UCSD-AML1 (cell line): ENCODE measurements at regions not wholly inside any gene's neighbourhood (a gene's known extent, or its start where the extent isn't known, plus 50 kb on each side); places are given as distances from the start of the nearest gene placed in this dataset.

Source experiments
- DNase-seq: peaks from one replicate; lab custom pipeline; 2025; ENCODE audit not compliant: unreplicated experiment; lab: John Stamatoyannopoulos, UW

GRCh38 chr1:4976859-4977440, 322.5 kb downstream of the AJAP1 start:
- DNase-seq: no peak

- no peak for DNase-seq
Observed at GRCh38 chr1:4975856-4976255, 321.4 kb downstream of the AJAP1 start.

DNA sequence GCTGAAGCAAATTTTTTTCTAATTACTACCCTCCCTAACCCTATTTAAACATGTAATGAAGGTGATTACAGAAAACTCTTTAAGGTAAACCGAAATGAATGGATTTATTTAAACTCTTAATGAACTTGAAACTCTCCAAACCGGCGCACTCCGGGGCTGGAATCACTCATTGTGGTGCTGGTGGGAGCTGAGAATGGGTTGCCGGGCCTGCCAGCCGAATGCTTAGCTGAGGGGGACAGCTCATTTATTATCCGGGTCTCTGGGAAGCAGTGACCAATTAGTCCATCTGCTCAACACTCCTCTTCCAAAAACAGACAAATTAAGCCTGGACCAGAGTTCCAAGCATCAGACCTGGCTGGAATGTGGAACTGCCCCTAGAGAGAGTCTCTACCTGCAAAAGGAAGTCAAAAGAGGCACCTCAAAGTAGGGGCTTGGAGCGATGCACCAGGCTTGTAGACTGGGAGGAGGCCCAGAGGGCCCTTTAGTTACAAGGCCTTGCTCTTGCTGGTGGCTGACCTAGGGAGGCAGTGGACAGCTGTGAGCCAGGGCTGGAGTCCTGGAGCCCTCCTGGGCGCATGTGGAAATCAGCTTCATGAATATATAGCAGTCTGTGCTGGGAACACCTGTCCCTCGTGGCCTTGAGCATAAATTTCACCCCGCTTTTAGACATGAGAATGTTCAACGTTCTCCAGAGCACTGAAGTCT, 320.7 kb downstream of the AJAP1 start:
- no peak for DNase-seq

- no peak for DNase-seq
Observed at GRCh38 chr1:4973341-4973740, 318.9 kb downstream of the AJAP1 start.

- DNase-seq: no peak
Observed at GRCh38 chr1:4972761-4973320, 318.4 kb downstream of the AJAP1 start.

DNA sequence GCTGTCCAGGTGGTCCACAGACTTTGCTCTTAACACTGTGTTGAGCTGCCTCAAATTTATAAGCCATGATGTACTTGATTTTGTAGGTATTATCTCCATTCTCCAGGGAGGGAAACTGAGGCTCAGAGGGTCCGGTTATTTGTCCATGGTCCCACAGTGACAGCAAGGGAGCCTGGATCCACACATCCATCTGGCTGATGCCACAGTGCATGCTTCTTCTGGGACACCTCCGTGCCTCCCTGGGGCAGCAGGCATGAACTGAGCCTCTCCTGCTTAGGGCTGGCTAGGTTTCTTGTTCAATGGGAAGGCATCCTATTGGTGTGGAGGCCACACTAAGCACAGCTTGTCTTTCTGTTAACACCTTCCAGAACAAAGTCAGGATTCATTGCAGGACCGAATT, 317.3 kb downstream of the AJAP1 start:
- DNase-seq: no peak

- DNase-seq: no peak
Observed at GRCh38 chr1:4970532-4970931, 316.1 kb downstream of the AJAP1 start.

GRCh38 chr1:4969556-4970129, 315.2 kb downstream of the AJAP1 start:
- DNase-seq: no peak

DNA sequence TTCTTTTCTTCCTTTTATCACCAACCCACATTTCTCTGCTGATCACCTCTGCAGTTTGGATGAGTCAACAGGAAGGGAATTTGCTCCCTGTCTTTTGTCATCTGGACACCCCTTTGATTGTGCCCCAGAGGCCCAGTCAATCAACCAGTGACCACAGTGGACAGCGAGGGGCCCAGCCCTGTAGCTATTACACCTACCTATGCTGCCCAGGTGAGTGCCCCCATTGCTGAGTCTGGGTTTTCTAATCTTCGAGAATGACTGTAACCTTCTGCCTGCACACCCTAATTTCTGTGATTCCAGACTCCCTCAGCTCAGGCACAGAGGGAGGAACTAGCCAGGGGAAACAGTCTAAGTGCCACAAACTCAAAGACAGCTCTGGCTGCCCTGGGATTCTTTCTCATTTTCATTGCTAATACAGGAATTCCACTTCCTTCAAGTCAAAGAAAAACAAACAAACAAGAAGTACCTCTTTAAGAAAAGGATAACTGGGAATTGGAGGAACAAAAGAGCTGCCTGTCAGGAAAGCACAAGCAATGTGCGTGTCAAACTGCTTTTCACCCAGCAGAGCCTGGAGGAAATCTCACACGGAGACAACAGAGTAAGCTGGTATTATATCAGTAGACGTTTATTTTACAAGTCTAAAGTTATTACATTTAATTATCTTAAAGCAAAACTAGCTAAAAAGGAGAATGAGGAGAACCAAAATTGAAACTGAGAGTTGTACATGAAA, 311.1 kb downstream of the AJAP1 start:
- DNase-seq: no peak

DNA sequence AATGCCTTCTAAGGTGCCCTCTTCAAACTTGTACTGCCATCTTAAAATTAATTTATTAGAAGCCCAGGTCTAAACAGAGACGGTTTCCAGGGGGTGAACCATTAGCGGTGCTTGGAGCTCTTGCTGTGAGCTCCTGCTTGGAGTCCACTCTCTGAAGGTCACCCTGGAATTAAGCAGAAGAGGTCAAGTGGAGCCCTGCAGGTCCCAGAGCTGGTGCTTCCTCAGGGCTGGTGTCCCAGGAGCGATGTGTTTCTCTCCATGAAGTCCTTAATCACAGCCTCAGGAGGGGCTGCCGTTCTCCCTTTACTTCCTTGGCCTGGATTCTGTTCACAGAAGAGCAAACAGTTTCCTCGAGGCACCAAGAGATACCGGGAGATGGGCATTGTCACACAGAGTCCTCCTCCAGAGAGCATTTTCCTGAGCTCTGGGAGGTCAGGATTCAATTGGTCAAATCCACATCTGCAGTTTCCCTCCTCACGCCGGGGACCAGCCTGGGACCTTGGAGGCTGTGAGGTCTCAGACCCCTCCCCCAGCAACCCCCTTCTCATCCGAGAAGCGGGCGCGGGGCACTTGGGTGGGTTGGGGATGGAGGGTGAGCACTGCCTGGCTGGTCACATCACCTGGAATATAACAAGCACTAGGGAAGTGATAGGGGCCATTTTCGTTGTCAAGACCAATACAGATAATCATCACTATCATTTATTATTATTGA, 310.4 kb downstream of the AJAP1 start:
- no peak for DNase-seq

- no peak for DNase-seq
Observed at GRCh38 chr1:4963251-4963650, 308.8 kb downstream of the AJAP1 start.

DNA sequence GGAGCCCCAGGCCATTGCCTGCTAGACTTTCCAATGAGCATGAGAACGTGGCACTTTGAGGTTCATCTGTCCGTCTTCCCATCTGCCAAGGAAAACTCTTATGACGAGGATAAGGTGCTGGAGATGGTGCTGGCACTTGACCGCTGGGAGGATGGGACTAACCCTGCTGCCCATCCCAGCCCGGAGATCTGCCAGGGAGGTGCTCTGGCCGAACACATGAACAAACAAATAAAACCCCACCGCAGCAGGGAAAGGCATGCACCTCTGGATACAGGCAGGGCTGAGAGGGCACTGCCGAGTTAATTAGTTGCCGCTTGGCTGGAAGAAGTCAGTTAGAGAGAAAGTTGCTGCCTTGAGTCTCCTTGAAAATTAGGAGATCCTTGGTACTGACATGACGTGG, 308.4 kb downstream of the AJAP1 start:
- DNase-seq: no peak

- no peak for DNase-seq
Observed at GRCh38 chr1:4961935-4962645, 307.7 kb downstream of the AJAP1 start.

GRCh38 chr1:4960782-4961475, 306.5 kb downstream of the AJAP1 start:
- no peak for DNase-seq

DNA sequence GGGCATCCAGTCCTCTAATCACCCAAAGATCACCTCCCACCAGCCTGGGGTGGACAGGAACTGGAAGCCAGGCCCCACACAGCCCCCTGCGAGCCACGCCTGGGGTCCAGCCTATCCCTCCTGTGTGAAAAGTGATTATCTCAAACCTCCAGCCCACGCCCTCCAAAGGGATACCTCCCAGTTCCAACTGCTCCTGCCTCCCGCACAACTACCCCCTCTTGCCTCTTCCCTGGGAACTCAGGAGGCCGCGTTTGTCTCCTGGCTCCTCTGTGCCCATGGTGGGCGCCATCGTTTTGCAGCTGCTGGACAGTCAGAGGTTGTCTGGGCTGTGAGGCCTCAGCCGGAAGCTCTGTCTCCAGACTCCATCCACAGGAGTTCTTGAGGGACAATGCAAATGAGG, 305.9 kb downstream of the AJAP1 start:
- no peak for DNase-seq

DNA sequence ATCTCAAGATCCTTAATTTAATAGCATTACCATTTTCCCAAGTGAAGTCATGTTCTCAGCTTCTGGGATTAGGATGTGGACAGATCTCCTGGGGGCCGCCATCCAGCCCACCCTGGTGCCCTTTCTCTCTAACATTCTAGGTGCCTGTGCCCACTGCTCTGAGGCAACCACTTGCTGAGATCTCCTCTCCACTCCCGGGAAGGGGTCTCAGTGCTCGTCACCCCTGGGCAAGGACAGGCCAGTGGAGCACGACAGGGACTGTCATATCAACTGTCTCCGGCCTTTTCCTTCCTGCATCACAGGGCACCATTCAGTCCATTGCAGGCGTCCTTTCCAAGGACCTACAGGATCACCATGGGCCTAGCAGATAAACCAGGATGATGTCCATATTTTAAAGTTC, 304.8 kb downstream of the AJAP1 start:
- no peak for DNase-seq

DNA sequence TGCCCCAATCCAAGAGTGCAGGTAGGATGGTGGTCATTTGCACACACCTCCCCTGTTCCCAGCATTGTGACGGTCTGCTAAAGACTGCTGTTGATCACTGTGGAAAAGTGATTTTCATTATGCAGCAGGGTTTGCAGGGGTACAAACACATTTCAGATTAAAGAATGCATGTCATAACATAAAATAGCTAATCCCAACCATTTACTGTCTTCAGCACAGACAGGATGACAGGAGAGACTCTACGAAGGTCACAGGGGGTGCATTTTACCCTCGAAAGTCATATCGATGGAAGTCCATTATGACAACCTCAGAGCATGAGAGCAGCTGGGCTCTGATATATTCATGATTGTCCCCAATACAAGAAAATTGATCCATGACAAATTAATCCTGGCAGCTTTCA, 302.6 kb downstream of the AJAP1 start:
- DNase-seq: no peak

GRCh38 chr1:4954392-4954791, 300.0 kb downstream of the AJAP1 start:
- DNase-seq: no peak

- no peak for DNase-seq
Observed at GRCh38 chr1:4951601-4952000, 297.2 kb downstream of the AJAP1 start.

DNA sequence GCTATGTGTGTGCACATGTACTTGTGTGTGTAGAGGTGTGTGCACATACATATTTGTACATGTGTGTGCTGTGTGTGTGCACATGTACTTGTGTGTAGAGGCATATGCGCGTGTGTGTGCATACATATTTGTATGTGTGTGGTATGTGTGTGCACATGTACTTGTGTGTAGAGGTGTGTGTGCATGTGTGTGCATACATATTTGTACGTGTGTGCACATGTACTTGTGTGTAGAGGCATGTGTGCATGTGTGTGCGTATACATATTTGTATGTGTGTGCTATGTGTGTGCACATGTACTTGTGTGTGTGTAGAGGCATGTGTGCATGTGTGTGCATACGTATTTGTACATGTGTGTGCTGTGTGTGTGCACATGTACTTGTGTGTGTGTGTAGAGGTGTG, 291.9 kb downstream of the AJAP1 start:
- no peak for DNase-seq
